HG02943 (cell line): ENCODE measurements at regions not wholly inside any gene's neighbourhood (a gene's known extent, or its start where the extent isn't known, plus 50 kb on each side); places are given as distances from the start of the nearest gene placed in this dataset.

Experiments used
- ATAC-seq: cut with Tn5 transposase; IDR thresholded peaks from one replicate; pipeline ENCODE4 v1.9.1; 2021; ENCODE audit warnings: mild to moderate bottlenecking, low read depth, moderate library complexity; ENCODE audit not compliant: unreplicated experiment

- no peak for ATAC-seq
These were observed 243.5 kb downstream of the FOXL1 start for GRCh38 chr16:86821895-86822294.

DNA sequence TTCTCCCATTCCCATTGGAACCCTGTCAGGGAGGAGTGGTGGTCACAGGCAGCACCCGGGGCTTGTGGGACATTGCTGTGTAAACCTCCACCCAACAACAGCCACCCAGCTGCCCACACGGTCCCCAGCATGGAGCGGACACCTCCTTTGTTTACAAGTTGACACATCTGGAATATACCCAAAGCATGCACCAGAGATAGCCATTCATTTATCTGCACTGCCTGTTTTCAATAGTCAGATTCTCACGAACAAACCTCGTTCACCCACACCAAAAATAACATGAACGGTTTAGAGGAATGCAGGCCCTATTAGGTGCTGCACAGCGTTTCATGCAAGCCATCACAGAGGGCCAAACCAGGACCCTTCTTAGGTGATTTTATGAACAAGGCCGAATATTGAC, 244.8 kb downstream of the FOXL1 start:
- ATAC-seq, result no peak

- ATAC-seq, result no peak
These were observed 245.7 kb downstream of the FOXL1 start for GRCh38 chr16:86823888-86824671.

DNA sequence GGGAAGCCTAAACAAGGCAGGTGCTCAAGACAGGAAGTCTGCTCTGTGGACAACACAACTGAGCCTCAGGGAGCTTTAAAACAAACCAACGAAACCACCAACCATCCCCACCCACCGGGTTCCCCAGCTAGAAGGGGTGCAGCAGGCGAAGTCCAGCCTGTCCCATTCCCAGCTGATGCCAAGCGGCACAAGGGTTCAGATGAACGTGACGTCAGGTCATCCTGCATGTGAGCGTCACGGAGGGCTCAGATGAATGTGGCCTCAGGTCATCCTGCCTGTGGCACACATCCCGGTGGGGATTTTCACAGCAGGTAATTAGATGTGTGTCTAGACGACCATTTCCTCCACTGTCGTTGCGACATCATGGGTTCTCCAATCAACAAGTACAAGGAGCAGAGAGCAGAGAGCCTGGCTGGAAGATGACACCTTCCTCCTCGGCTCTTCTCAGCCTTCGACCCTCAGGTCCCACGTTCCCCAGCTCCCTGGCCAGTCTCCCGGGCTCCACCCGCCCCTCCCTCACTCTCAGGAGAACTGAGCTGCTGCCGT, 246.5 kb downstream of the FOXL1 start:
- ATAC-seq, result no peak

GRCh38 chr16:86825631-86826030, 247.3 kb downstream of the FOXL1 start:
- ATAC-seq, result no peak

- ATAC-seq, result no peak
These were observed 248.6 kb downstream of the FOXL1 start for GRCh38 chr16:86826941-86827340.

DNA sequence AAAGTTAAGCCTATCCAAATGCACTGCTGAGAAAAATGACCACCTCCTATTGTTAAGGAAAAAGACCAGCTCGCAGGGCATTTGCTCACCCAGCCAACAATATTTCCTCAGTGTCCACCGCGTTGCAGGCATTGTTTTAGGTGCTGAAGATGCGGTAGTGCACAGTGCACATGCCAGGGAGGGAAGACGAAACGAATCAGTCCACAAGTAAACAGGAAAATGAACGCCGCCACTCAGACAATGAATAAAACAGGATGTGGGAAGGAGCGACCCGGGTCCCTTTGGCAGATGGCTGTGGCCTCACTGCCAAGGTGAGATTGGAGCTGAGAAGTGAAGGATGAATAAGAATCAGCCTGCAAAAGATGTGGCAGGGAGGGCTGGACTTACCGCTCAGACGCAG, 249.2 kb downstream of the FOXL1 start:
- no peak for ATAC-seq

GRCh38 chr16:86828202-86828601, 249.9 kb downstream of the FOXL1 start:
- ATAC-seq, result no peak

- ATAC-seq, result no peak
These were observed 250.3 kb downstream of the FOXL1 start for GRCh38 chr16:86828653-86829052.

DNA sequence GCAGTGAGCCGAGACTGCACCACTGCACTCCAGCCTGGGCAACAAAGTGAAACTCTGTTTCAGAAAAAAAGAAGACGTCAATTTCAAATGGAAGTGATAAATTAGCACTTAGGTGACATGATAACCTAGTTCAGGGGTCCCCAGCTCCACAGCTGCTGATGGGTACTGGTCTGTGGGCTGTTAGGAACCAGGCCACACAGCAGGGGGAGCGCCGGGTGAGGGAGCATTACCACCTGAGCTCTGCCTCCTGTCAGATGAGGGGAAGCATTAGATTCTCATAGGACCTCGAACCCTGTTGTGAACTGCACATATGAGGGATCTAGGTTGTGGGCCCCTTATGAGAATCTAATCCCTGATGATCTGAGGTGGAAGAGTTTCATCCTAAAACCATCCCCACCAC, 253.0 kb downstream of the FOXL1 start:
- ATAC-seq, result no peak

- no peak for ATAC-seq
These were observed 254.8 kb downstream of the FOXL1 start for GRCh38 chr16:86833136-86833535.

DNA sequence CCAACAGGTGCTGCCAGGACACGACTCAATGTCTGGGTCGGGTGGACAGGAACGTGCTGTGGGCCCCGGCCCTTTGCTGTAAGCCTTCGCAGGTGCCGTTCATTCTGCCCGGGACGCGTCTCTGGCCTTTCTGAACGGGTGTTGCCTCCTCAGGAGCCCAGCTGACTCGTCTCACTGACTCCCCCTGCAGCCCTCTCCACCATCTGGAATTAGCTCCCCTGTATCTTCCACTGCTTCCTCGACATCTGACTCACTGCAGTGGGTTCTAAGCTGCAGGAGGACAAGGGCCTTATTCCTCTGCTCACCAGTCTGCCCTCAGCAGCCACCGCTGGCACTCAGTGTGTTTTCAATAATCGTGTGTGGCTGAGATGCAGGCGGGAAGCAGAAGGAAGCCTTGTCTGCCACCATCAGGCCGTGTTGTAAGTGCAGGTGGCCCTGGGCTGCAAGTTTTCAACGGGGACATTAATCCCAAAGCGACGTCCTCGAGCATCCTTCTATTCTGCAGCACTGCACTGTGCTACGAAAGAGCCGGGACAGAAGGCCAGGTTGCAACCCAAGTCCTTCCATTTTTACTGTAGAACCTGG, 256.2 kb downstream of the FOXL1 start:
- ATAC-seq, result no peak

DNA sequence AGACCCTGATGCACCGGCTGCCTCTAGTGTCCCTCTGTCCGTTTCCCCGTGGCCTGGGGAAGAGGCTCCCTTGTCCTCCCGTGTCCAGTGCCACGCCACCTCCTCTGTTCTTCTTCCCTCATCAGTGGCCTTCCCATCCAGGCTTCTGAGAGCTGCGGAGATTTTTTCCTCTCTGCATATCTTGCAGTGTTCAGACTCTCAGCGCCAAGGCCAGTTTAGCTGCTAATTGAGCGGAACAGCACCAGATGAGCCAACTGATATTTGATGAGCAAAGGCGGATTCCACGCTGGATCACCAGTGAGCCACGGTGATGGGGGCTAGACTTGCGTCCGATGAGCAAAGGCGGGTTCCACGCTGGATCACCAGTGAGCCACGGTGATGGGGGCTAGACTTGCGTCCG, 257.6 kb downstream of the FOXL1 start:
- ATAC-seq, result no peak

GRCh38 chr16:86836503-86837129, 258.3 kb downstream of the FOXL1 start:
- ATAC-seq, result no peak

GRCh38 chr16:86843812-86844211, 265.5 kb downstream of the FOXL1 start:
- no peak for ATAC-seq

GRCh38 chr16:86844695-86845094, 266.3 kb downstream of the FOXL1 start:
- ATAC-seq, result no peak

- no peak for ATAC-seq
These were observed 267.8 kb downstream of the FOXL1 start for GRCh38 chr16:86846136-86846535.

DNA sequence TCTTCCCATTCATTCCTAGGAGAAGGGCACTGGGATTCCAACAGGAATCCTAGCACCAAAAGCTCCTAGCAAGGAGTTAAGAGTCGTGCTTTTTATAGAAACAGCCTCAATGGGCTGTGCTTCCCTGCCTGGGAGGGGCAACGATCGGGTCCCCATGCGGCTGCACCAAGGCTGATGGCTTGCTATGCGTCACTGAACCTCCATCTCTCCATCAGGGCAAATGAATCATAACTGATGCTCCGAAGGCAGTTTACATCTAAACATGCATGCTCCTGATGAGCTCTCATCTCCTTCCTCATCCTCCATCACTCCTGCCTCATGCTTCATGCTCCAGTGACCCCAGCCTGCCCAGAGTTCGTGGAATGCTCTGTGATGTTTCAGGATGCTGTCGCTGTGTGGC, 270.5 kb downstream of the FOXL1 start:
- no peak for ATAC-seq

DNA sequence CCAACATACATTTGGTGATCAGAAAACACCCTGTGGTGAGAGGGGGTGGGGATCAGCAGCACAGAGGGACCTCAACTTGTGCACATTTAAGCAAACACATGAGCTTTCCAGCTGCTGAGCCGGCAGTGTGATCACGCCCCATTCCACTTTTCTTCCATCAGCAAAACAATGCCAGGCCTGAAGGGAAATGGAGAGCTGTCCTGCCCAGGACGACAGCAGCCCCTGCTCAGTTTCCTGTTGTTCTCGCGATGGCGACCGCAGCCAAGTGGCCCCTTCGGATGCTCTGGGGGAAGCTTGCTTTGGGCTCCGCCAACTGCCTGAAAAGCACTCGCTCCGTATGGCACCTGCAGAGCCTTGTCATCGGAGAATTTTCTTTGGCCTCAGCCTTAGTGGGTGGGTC, 272.3 kb downstream of the FOXL1 start:
- no peak for ATAC-seq

GRCh38 chr16:86852135-86852534, 273.8 kb downstream of the FOXL1 start:
- no peak for ATAC-seq

- ATAC-seq, result no peak
These were observed 275.8 kb downstream of the FOXL1 start for GRCh38 chr16:86854058-86854621.
